ENCODE measurements at regions not wholly inside any gene's neighbourhood (a gene's known extent, or its start where the extent isn't known, plus 50 kb on each side); places are given as distances from the start of the nearest gene placed in this dataset.

DNA sequence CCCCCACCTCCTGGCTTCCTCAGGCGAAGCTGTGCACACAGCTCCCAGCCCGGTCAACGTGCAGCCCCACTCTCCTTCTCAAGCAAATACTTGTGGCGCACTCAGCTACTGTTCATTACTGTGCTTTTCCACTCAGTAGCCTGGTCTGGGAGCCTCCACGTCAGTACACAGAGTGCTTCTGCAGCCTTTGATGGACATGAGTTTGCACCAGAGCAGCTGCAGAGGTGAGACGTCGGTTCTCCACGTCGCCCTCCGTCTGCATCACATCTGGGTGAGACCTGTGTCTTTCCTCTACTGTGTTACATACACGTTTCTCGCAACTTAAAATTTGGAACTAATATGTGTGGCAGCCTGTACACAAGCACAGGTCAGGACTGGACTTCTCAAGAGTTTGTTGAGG, 334.3 kb downstream of the C16orf95 start:
- no peaks in the 10 kb centered on the region for H3K9me3 ChIP-seq (ENCODE audit: insufficient read depth, low read length)
- no peak overlapping the region for H3K9ac ChIP-seq (ENCODE audit: insufficient read length, low read depth)
- TF ChIP-seq SUZ12 (IDR thresholded peaks at IDR 0.05; ENCODE audit: extremely low read depth, insufficient read depth, insufficient read length) (no peak), YY1 (IDR thresholded peaks at IDR 0.05; ENCODE audit: insufficient read depth, insufficient read length) (no peak), ZNF274 (IDR thresholded peaks at IDR 0.05; ENCODE audit: low read depth, low read length) (no peak)
- peaks cover 95% of the 10 kb centered on the region for H3K27me3 ChIP-seq (ENCODE audit: insufficient read depth, insufficient read length)
- H3K4me3 ChIP-seq (ENCODE audit: insufficient read length, low read depth): no peak overlapping the region
- no peaks in the 10 kb centered on the region for H3K36me3 ChIP-seq (ENCODE audit: insufficient read depth, insufficient read length, low read length)
- peaks cover 10% of the 10 kb centered on the region for H3K4me1 ChIP-seq (ENCODE audit: insufficient read depth, insufficient read length)
- no peak for DNase-seq (ENCODE audit: low read depth, low spot score)

DNA sequence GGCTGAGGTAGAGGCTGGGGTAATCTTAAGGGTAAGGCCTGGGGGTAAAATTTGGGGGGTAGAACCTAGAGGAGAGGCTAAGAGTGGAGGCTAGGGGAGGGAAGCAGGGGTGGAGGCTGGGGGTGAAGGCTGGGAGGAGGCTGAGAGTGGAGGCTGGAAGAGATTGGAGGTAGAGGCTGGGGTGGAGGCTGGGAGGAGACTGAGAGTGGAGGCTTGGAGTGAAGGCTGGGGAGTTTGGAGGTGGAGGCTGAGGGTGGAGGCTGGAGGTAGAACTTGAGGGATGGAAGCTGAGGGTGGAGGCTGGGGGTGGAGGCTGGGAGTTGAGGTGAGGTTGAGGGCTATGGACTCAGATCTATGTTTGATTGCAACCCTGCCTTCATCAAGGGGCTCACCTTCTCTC, 333.6 kb downstream of the C16orf95 start:
- DNase-seq (ENCODE audit: low read depth, low spot score): no peak
- no peak overlapping the region for H3K4me3 ChIP-seq (ENCODE audit: insufficient read length, low read depth)
- no peak overlapping the region for H3K9ac ChIP-seq (ENCODE audit: insufficient read length, low read depth)
- peaks cover 10% of the 10 kb centered on the region for H3K4me1 ChIP-seq (ENCODE audit: insufficient read depth, insufficient read length)
- TF ChIP-seq ZNF274 (IDR thresholded peaks at IDR 0.05; ENCODE audit: low read depth, low read length): no peak
- no peak for TF ChIP-seq SUZ12 (IDR thresholded peaks at IDR 0.05; ENCODE audit: extremely low read depth, insufficient read depth, insufficient read length)
- peaks cover 95% of the 10 kb centered on the region for H3K27me3 ChIP-seq (ENCODE audit: insufficient read depth, insufficient read length)
- no peaks in the 10 kb centered on the region for H3K36me3 ChIP-seq (ENCODE audit: insufficient read depth, insufficient read length, low read length)
- no peaks in the 10 kb centered on the region for H3K9me3 ChIP-seq (ENCODE audit: insufficient read depth, low read length)

- no peak for DNase-seq (ENCODE audit: low read depth, low spot score)
- no peaks in the 10 kb centered on the region for H3K9me3 ChIP-seq (ENCODE audit: insufficient read depth, low read length)
Observed at GRCh38 chr16:86984343-86984742, 332.8 kb downstream of the C16orf95 start.

DNA sequence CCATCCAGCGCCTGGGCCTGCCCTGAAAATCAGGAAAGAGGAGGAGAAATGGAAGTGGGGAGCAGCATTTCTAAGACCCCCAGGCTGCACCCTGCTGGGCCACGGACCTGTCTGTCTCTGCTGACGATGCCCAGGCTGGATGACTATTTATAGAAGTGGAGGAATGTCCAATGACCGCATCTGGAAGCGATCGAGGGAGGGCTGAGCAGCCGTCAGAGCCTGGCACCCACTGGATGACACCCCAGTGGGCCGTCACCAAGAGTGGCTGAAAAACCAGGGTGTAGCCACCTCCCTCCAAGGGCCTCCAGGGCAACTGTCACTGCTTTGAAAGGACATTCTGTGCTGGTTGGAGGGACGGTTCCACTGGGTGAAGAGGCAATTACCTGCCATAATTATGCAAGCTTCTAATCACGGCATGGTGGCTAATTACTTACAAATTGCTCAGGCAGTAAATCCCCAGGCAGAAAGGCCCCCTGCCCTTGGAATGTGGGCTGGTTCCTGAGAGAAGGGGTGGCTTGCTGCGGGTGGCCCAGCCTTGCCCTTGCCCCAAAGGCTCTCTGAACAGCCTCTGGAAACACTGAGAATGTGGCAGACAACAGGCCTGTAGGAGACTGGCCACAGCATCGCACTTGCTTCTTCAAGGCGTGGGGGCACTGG, 332.1 kb downstream of the C16orf95 start:
- peak; percentile 56 for DNase-seq (ENCODE audit: low read depth, low spot score)
- TF ChIP-seq YY1 (IDR thresholded peaks at IDR 0.05; ENCODE audit: insufficient read depth, insufficient read length): no peak
- no peak for TF ChIP-seq SUZ12 (IDR thresholded peaks at IDR 0.05; ENCODE audit: extremely low read depth, insufficient read depth, insufficient read length)
- peaks cover 94% of the 10 kb centered on the region for H3K27me3 ChIP-seq (ENCODE audit: insufficient read depth, insufficient read length)

More at GRCh38 chr16:86984343-86984742, 332.8 kb downstream of the C16orf95 start:
- Histone ChIP-seq H3K4me1 (ENCODE audit: insufficient read depth, insufficient read length) (peaks cover 10% of the 10 kb centered on the region), H3K4me3 (ENCODE audit: insufficient read length, low read depth) (no peak overlapping the region), H3K27me3 (ENCODE audit: insufficient read depth, insufficient read length) (peaks cover 94% of the 10 kb centered on the region), H3K9ac (ENCODE audit: insufficient read length, low read depth) (no peak overlapping the region), H3K36me3 (ENCODE audit: insufficient read depth, insufficient read length, low read length) (no peaks in the 10 kb centered on the region)
- TF ChIP-seq ZNF274 (IDR thresholded peaks at IDR 0.05; ENCODE audit: low read depth, low read length): no peak
- TF ChIP-seq SUZ12 (IDR thresholded peaks at IDR 0.05; ENCODE audit: extremely low read depth, insufficient read depth, insufficient read length): no peak
- no peak for TF ChIP-seq YY1 (IDR thresholded peaks at IDR 0.05; ENCODE audit: insufficient read depth, insufficient read length)

DNA sequence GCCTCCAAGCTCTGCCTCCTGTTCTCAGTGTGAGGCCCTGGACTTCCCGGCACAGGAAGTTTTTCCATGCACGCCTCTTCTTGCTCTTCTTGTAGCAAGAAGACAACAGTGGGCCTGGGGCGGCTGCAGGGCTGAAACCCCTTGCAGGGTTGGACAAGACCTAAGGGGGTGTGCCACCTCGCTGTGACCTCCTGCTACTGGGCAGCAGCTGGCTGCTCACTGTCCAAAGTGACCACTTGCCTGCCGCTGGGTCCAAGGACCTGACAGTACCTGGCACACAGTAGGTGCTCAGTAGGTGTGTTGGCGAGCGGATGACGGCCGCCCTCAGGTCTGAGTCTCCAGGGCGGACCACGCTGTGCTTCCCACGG, 331.6 kb downstream of the C16orf95 start:
- Histone ChIP-seq H3K9ac (ENCODE audit: insufficient read length, low read depth) (no peak overlapping the region), H3K27me3 (ENCODE audit: insufficient read depth, insufficient read length) (peaks cover 94% of the 10 kb centered on the region), H3K36me3 (ENCODE audit: insufficient read depth, insufficient read length, low read length) (no peaks in the 10 kb centered on the region), H3K4me1 (ENCODE audit: insufficient read depth, insufficient read length) (peaks cover 10% of the 10 kb centered on the region), H3K9me3 (ENCODE audit: insufficient read depth, low read length) (no peaks in the 10 kb centered on the region), H3K4me3 (ENCODE audit: insufficient read length, low read depth) (no peak overlapping the region)
- DNase-seq (ENCODE audit: low read depth, low spot score): no peak
- TF ChIP-seq ZNF274 (IDR thresholded peaks at IDR 0.05; ENCODE audit: low read depth, low read length): no peak
- TF ChIP-seq YY1 (IDR thresholded peaks at IDR 0.05; ENCODE audit: insufficient read depth, insufficient read length): no peak
- TF ChIP-seq SUZ12 (IDR thresholded peaks at IDR 0.05; ENCODE audit: extremely low read depth, insufficient read depth, insufficient read length): no peak

More for the DNA sequence above, 332.1 kb downstream of the C16orf95 start:
- H3K9me3 ChIP-seq (ENCODE audit: insufficient read depth, low read length): no peaks in the 10 kb centered on the region
- H3K4me1 ChIP-seq (ENCODE audit: insufficient read depth, insufficient read length): peaks cover 10% of the 10 kb centered on the region
- no peak overlapping the region for H3K9ac ChIP-seq (ENCODE audit: insufficient read length, low read depth)
- H3K36me3 ChIP-seq (ENCODE audit: insufficient read depth, insufficient read length, low read length): no peaks in the 10 kb centered on the region
- H3K4me3 ChIP-seq (ENCODE audit: insufficient read length, low read depth): no peak overlapping the region

DNA sequence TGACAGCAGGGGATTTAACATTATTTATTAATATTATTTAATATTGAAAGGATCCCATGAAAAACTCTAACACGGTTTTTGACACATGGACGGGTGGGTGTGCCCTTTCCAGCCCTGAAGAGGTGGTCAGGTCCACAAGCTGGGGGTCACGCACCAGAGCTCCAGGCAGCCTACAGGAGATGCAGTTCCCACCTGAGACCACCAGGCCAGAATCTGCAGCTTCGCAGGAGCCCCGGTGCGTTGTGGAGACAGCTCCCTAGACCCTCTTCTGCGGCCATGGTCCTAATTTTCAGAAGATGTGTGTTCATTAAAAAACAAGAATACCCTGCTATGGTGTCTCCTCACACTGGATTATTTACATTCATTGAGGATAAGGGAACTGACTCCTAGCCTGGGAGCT, 331.1 kb downstream of the C16orf95 start:
- no peak for TF ChIP-seq ZNF274 (IDR thresholded peaks at IDR 0.05; ENCODE audit: low read depth, low read length)
- no peak for TF ChIP-seq YY1 (IDR thresholded peaks at IDR 0.05; ENCODE audit: insufficient read depth, insufficient read length)
- no peak for TF ChIP-seq SUZ12 (IDR thresholded peaks at IDR 0.05; ENCODE audit: extremely low read depth, insufficient read depth, insufficient read length)
- Histone ChIP-seq H3K27me3 (ENCODE audit: insufficient read depth, insufficient read length) (peaks cover 95% of the 10 kb centered on the region), H3K4me1 (ENCODE audit: insufficient read depth, insufficient read length) (peaks cover 10% of the 10 kb centered on the region), H3K9ac (ENCODE audit: insufficient read length, low read depth) (no peak overlapping the region), H3K4me3 (ENCODE audit: insufficient read length, low read depth) (no peak overlapping the region), H3K36me3 (ENCODE audit: insufficient read depth, insufficient read length, low read length) (no peaks in the 10 kb centered on the region), H3K9me3 (ENCODE audit: insufficient read depth, low read length) (no peaks in the 10 kb centered on the region)
- no peak for DNase-seq (ENCODE audit: low read depth, low spot score)

DNA sequence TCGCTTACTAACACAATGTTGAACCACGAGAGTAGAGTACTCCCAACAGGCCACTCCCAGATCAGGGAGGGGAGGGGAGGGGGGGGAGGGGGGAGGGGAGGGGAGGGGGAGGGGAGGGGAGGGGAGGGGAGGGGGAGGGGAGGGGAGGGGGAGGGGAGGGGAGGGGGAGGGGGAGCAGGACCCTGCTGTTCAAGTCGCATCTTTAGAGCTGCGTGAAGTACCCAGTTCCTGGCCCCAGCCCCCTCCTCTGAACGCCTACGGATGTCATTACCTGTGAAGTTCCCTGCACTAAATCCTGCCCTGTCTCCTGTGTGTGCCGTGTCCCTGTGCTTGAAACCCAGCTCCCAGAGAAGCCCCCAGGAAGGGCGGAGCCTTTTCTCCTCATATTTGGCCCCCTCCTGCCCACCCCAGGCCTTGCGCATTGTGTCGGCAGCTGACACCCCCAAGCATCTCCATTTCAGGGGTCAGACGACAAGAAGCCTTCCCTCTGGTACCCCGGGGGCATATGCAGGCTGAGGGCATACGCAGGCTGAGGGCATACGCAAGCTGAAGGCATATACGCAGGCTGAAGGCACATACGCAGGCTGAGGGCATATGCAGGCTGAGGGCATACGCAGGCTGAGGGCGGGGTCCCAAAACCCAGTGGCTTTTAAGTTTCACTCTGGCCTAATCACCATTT, 330.2 kb downstream of the C16orf95 start:
- H3K27me3 ChIP-seq (ENCODE audit: insufficient read depth, insufficient read length): peaks cover 97% of the 10 kb centered on the region
- no peak for DNase-seq (ENCODE audit: low read depth, low spot score)
- no peak for TF ChIP-seq SUZ12 (IDR thresholded peaks at IDR 0.05; ENCODE audit: extremely low read depth, insufficient read depth, insufficient read length)
- TF ChIP-seq YY1 (IDR thresholded peaks at IDR 0.05; ENCODE audit: insufficient read depth, insufficient read length): no peak
- no peak for TF ChIP-seq ZNF274 (IDR thresholded peaks at IDR 0.05; ENCODE audit: low read depth, low read length)

More for the DNA sequence above, 330.2 kb downstream of the C16orf95 start:
- Histone ChIP-seq H3K9me3 (ENCODE audit: insufficient read depth, low read length) (no peaks in the 10 kb centered on the region), H3K36me3 (ENCODE audit: insufficient read depth, insufficient read length, low read length) (no peaks in the 10 kb centered on the region), H3K4me3 (ENCODE audit: insufficient read length, low read depth) (no peak overlapping the region), H3K9ac (ENCODE audit: insufficient read length, low read depth) (no peak overlapping the region), H3K4me1 (ENCODE audit: insufficient read depth, insufficient read length) (peaks cover 10% of the 10 kb centered on the region)
